ENCODE measurements at regions not wholly inside any gene's neighbourhood (a gene's known extent, or its start where the extent isn't known, plus 50 kb on each side); places are given as distances from the start of the nearest gene placed in this dataset.

DNA sequence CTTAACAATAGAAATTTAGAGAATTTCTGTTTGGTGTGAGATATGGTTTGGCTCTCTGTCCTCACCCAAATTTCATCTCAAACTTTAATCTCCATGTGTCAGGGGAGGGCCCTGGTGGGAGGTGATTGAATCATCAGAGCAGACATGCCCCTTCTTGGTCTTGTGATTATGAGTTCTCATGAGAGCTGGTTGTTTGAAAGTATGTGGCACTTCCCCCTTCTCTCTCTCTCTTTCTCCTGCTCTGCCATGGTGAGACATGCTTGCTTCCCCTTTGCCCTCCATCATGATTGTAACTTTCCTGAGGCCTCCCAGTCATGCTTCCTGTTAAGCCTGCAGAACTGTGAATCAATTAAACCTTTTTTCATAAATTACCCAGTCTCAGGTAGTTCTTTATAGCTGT, 524.7 kb upstream of the ACVR2A start:
- DNase-seq (ENCODE audit: low spot score) = no peak
- TF ChIP-seq, protein P1, sequence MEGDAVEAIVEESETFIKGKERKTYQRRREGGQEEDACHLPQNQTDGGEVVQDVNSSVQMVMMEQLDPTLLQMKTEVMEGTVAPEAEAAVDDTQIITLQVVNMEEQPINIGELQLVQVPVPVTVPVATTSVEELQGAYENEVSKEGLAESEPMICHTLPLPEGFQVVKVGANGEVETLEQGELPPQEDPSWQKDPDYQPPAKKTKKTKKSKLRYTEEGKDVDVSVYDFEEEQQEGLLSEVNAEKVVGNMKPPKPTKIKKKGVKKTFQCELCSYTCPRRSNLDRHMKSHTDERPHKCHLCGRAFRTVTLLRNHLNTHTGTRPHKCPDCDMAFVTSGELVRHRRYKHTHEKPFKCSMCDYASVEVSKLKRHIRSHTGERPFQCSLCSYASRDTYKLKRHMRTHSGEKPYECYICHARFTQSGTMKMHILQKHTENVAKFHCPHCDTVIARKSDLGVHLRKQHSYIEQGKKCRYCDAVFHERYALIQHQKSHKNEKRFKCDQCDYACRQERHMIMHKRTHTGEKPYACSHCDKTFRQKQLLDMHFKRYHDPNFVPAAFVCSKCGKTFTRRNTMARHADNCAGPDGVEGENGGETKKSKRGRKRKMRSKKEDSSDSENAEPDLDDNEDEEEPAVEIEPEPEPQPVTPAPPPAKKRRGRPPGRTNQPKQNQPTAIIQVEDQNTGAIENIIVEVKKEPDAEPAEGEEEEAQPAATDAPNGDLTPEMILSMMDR (IDR thresholded peaks at IDR 0.05; ENCODE audit: extremely low read depth, insufficient read depth, missing control alignments) = no peak
- in situ Hi-C loops (cut with MboI; ENCODE audit: low pct_unique_long_range_greater_than_20kb, low sequenced_read_pairs, unreplicated experiment) = no loop called here

DNA sequence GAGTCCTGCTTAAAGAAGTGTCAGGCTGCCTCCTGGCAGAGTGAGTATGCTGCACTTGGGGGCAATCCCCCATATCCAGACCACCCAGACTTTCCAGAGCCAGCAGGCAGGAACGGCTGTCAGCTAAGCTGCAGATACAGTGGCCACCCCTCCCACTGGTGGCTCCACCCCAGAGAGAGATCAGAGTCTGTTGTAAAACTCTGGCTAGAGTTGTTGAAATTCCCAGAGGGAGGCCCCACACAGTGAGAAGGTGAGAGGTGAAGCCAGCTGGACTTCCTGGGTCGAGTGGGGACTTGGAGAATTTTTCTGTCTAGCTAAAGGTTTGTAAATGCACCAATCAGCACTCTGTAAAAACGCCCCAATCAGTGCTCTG, 533.8 kb upstream of the ACVR2A start:
- in situ Hi-C loops (cut with MboI; ENCODE audit: low pct_unique_long_range_greater_than_20kb, low sequenced_read_pairs, unreplicated experiment) = no loop called here
- TF ChIP-seq, protein P1 (IDR thresholded peaks at IDR 0.05; ENCODE audit: extremely low read depth, insufficient read depth, missing control alignments) = no peak
- no peak for DNase-seq (ENCODE audit: low spot score)

DNA sequence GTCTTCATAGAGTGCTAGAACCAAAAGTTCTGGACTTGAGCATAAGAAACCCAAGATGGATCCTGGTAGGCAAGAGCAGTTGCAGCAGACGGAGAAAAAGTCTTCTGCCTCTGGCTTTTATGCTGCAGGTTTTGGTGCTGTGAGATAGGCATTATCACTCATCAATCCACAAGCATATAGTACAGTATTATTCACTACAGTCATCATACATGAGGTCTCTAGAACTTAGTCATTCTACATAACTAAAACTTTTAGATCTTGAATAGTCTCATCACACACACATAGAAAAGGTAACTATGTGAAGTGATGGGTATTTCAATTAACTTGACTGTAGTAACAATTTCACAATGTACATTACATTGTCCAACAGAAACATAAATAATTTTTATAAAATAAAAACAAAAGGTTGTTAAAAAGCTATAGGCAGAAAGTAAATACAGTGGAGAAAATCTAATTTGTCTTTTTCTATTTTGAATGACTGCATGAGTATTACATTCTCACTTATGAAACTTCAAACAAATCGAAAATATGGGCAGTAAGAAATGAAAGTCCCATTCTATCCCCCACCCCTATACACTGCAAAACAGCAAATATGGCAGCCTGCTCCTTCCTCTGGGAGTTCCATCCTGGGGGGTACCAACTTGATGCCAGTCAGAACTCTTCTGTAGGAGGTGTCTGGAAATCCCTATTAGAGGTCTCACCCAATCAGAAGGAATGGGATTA, 534.3 kb upstream of the ACVR2A start:
- no peak for DNase-seq (ENCODE audit: low spot score)
- TF ChIP-seq, protein P1 (IDR thresholded peaks at IDR 0.05; ENCODE audit: extremely low read depth, insufficient read depth, missing control alignments) = no peak
- in situ Hi-C loops (cut with MboI; ENCODE audit: low pct_unique_long_range_greater_than_20kb, low sequenced_read_pairs, unreplicated experiment) = no loop called here

DNA sequence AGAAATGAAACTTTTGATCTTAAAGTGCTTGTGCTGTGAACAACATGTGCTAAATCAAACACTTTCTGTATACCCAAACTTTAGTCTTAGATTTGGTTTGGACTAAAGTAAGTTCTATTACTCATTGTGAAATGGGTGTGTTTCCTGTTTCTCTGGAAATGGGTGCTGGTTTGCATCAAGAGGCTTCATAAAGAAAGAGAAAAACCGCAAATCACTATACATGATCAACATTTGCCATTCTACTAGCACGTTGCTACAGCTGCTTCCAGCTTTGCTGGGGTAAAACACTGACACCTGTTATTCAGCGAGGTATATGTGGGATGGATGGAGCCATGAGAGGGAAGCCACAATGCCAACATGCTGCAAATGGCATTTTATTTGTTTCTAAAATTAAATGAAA, 547.0 kb upstream of the ACVR2A start:
- in situ Hi-C loops (cut with MboI; ENCODE audit: low pct_unique_long_range_greater_than_20kb, low sequenced_read_pairs, unreplicated experiment) = no loop called here
- DNase-seq (ENCODE audit: low spot score) = peak; percentile 43
- TF ChIP-seq, protein P1 (IDR thresholded peaks at IDR 0.05; ENCODE audit: extremely low read depth, insufficient read depth, missing control alignments) = no peak

DNA sequence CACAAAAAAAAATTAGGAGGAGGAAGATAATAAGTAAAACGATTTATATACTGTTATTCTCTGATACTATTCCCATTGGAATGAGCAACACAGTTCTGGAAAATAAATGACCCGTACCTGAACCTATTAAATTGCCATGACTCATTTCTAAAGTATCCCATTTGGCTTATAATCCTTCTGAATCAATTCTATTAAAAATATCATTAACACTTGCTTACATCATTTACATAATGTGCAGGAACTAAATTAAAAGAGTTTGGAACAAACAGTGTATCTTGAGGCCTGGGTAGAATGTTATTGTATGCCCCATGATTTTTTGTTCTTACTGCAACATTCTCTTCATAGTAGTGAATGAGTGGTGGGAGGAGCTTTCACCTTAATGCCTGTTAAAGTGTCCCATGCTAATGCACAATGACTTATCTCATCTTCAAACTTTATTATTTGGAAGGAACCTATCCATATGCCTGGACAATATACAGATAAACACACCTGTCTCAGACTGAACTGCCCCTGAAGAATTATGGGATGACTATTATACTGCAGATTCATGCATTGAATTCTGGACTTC, 549.9 kb upstream of the ACVR2A start:
- TF ChIP-seq, protein P1 (IDR thresholded peaks at IDR 0.05; ENCODE audit: extremely low read depth, insufficient read depth, missing control alignments) = no peak
- in situ Hi-C loops (cut with MboI; ENCODE audit: low pct_unique_long_range_greater_than_20kb, low sequenced_read_pairs, unreplicated experiment) = no loop called here
- DNase-seq (ENCODE audit: low spot score) = no peak

DNA sequence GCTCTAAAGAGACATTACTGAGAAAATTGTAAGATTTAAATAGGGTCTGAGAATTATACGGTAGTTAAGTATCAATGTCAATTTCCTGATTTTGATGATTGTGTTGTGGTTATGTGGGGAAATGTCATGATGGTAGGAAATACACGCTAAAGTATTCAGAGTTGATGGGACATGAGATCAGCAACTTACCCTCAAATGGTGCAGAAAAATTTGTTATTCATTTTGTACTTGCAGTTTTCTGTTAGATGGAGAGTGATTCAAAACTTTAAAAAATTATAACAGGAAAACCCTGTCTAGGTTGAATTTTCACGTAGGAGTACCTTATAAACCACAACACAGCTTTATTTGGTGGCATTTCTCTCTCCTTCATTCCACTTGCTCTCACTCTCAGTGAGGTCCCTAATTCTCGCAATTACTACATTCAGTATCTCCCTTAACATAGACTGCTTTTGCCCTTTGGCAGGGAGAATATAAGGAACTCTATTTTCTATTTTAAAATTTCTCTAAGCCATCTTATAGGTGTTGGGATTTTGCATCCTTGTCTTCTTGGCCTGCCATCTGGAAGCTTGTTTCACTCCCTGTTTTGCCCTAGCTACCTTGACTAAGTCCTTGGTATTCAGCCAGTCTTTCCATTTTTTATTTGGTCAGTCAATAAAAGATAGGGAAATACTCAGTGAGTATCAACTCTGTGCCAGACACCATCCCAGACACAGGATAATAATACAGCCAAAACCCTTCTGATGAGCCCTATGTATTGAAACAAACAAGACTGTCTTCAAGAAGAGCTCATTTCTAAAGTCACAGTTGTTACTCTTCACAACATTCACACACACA, 550.6 kb upstream of the ACVR2A start:
- in situ Hi-C loops (cut with MboI; ENCODE audit: low pct_unique_long_range_greater_than_20kb, low sequenced_read_pairs, unreplicated experiment) = no loop called here
- DNase-seq (ENCODE audit: low spot score) = no peak
- TF ChIP-seq, protein P1 (IDR thresholded peaks at IDR 0.05; ENCODE audit: extremely low read depth, insufficient read depth, missing control alignments) = no peak

All from GM13977 (cell line).